ENCODE measurements at regions not wholly inside any gene's neighbourhood (a gene's known extent, or its start where the extent isn't known, plus 50 kb on each side); places are given as distances from the start of the nearest gene placed in this dataset.

GRCh38 chr6:92791403-92791802, 628.0 kb downstream of the EPHA7 start:
- CTCF ChIA-PET = no interaction called here
- H3K4me1 ChIP-seq (ENCODE audit: insufficient read depth, low read length, poor library complexity, severe bottlenecking) = no peaks in the 10 kb centered on the region

GRCh38 chr6:92790381-92790780, 629.0 kb downstream of the EPHA7 start:
- no TSS peak for BruUV-seq (replicated peaks)
- POLR2A ChIA-PET (ENCODE audit: low non-redundant PET) = no interaction called here
- no peaks in the 10 kb centered on the region for H3K27me3 ChIP-seq (replicated peaks; ENCODE audit: insufficient read depth, low read depth, low read length, poor library complexity)
- no peaks in the 10 kb centered on the region for H3K9me3 ChIP-seq (ENCODE audit: low read depth, low read length, poor library complexity, severe bottlenecking)
- DNase-seq (ENCODE audit: low spot score) = no peak
- no peaks in the 10 kb centered on the region for H3K36me3 ChIP-seq (ENCODE audit: insufficient read depth, low read length, poor library complexity, severe bottlenecking)
- TF ChIP-seq CTCF (conservative IDR thresholded peaks at IDR 0.05; ENCODE audit: low read depth, low read length) = no peak
- no peak for TF ChIP-seq EZH2 (IDR thresholded peaks at IDR 0.05; ENCODE audit: borderline replicate concordance, low read depth, low read length, poor library complexity, severe bottlenecking)
- CTCF ChIA-PET = interaction anchor here (0.7 kb wide), 1 partner anchor 437 kb away, joined by 3 read pairs; no protein-coding TSS in a partner anchor
- H3K27ac ChIP-seq (ENCODE audit: low read depth, low read length, poor library complexity, severe bottlenecking) = no peak overlapping the region
- intact Hi-C loops (cut with micrococcal nuclease; ENCODE audit: unreplicated experiment) = no loop called here
- H3K4me3 ChIP-seq (ENCODE audit: low read depth, low read length, poor library complexity, severe bottlenecking) = no peak overlapping the region
- no peaks in the 10 kb centered on the region for H3K4me1 ChIP-seq (ENCODE audit: insufficient read depth, low read length, poor library complexity, severe bottlenecking)

More at GRCh38 chr6:92791403-92791802, 628.0 kb downstream of the EPHA7 start:
- BruUV-seq (replicated peaks) = no TSS peak
- no peak for DNase-seq (ENCODE audit: low spot score)
- H3K27ac ChIP-seq (ENCODE audit: low read depth, low read length, poor library complexity, severe bottlenecking) = no peak overlapping the region
- no peaks in the 10 kb centered on the region for H3K9me3 ChIP-seq (ENCODE audit: low read depth, low read length, poor library complexity, severe bottlenecking)
- no peaks in the 10 kb centered on the region for H3K27me3 ChIP-seq (replicated peaks; ENCODE audit: insufficient read depth, low read depth, low read length, poor library complexity)
- no peak overlapping the region for H3K4me3 ChIP-seq (ENCODE audit: low read depth, low read length, poor library complexity, severe bottlenecking)
- intact Hi-C loops (cut with micrococcal nuclease; ENCODE audit: unreplicated experiment) = no loop called here
- POLR2A ChIA-PET (ENCODE audit: low non-redundant PET) = no interaction called here
- TF ChIP-seq EZH2 (IDR thresholded peaks at IDR 0.05; ENCODE audit: borderline replicate concordance, low read depth, low read length, poor library complexity, severe bottlenecking) = no peak
- no peak for TF ChIP-seq CTCF (conservative IDR thresholded peaks at IDR 0.05; ENCODE audit: low read depth, low read length)
- no peaks in the 10 kb centered on the region for H3K36me3 ChIP-seq (ENCODE audit: insufficient read depth, low read length, poor library complexity, severe bottlenecking)

- intact Hi-C loops (cut with micrococcal nuclease; ENCODE audit: unreplicated experiment) = no loop called here
- TF ChIP-seq CTCF (conservative IDR thresholded peaks at IDR 0.05; ENCODE audit: low read depth, low read length) (no peak), EZH2 (IDR thresholded peaks at IDR 0.05; ENCODE audit: borderline replicate concordance, low read depth, low read length, poor library complexity, severe bottlenecking) (no peak)
- no peaks in the 10 kb centered on the region for H3K27me3 ChIP-seq (replicated peaks; ENCODE audit: insufficient read depth, low read depth, low read length, poor library complexity)
- H3K9me3 ChIP-seq (ENCODE audit: low read depth, low read length, poor library complexity, severe bottlenecking) = no peaks in the 10 kb centered on the region
- no peaks in the 10 kb centered on the region for H3K36me3 ChIP-seq (ENCODE audit: insufficient read depth, low read length, poor library complexity, severe bottlenecking)
- no peak overlapping the region for H3K4me3 ChIP-seq (ENCODE audit: low read depth, low read length, poor library complexity, severe bottlenecking)
- peaks cover 10% of the 10 kb centered on the region for H3K4me1 ChIP-seq (ENCODE audit: insufficient read depth, low read length, poor library complexity, severe bottlenecking)
- CTCF ChIA-PET = no interaction called here
- no peak overlapping the region for H3K27ac ChIP-seq (ENCODE audit: low read depth, low read length, poor library complexity, severe bottlenecking)
- no peak for DNase-seq (ENCODE audit: low spot score)
- POLR2A ChIA-PET (ENCODE audit: low non-redundant PET) = no interaction called here
- BruUV-seq (replicated peaks) = no TSS peak
Observed at GRCh38 chr6:92784235-92784634, 635.1 kb downstream of the EPHA7 start.

Data from A673 (cell line).